HK-2 (cell line): ENCODE measurements at regions not wholly inside any gene's neighbourhood (a gene's known extent, or its start where the extent isn't known, plus 50 kb on each side); places are given as distances from the start of the nearest gene placed in this dataset.

Experiments
- DNase-seq: peaks from one replicate; pipeline ENCODE4 v3.0.0-alpha.2; 2018; ENCODE audit not compliant: unreplicated experiment

DNA sequence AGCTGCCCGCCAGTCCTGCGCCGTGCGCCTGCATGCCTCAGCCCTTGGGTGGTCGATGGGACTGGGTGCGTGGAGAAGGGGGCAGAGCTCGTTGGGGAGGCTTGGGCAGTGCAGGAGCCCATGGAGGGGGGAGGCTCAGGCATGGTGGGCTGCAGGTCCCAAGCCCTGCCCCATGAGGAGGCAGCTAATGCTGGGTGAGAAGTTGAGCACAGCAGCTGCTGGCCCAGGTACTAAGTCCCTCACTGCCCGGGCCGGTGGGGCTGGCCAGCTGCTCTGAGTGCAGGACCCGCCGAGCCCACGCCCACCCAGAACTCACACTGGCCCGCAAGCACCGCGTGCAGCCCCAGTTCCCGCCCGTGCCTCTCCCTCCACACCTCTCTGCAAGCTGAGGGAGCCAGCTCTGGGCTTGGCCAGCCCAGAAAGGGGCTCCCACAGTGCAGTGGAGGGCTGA lies 764.3 kb upstream of the TYRP1 start:
- no peak for DNase-seq

DNA sequence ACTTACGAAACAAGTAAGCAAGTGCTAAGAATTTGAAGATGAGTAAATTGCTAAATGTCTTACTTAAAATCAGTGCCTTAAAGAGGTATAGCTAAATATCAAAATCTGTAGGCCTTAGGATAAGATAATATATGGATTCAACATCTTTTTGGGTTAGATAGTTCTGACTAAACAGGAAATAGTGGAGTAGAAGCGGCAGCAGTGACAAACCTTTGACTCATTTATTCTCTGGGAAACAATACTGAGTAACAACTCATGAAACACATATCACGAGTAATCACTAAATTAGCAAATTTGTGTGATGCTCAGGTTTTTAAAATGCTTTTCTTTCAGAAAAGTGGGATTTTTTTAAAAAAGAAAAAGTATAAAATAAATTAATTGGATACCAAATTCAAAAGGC lies 762.1 kb upstream of the TYRP1 start:
- DNase-seq: no peak

DNA sequence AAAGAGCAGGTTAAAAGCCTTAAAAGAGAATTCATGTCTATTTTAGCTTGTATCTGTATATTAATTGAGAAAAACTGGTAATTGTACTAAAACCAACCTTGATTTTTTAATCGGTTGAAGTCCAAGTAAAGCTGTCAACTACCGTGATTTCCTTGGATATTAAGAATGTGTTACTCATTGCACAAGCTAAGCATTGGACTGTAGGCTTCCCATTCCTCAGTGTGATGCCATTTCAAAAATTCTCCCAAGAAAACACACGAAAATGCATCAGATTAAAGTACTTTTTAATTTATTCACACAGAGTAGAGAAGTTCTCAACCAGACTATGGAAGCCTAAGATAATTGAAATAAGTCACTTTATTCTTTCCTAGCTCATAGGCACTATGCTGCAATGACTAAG lies 761.4 kb upstream of the TYRP1 start:
- DNase-seq: no peak

DNA sequence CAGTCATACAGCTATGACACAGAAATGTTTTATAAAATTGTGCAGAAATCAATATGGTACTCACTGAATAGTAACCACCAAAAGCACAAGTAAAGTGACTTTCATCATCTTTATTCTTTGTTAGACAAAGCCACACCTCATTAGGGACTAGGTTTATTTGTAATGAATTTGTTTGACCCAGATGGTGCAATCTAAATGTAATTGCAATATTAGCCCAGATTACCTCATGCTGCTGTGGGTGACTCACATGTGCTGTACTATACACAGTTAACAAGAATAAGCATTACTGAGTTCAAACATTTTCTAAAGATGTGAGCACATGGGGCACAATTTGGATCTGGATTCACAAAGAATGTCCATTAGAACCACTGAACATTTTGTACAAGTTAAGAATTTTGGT lies 759.3 kb upstream of the TYRP1 start:
- DNase-seq: no peak

DNA sequence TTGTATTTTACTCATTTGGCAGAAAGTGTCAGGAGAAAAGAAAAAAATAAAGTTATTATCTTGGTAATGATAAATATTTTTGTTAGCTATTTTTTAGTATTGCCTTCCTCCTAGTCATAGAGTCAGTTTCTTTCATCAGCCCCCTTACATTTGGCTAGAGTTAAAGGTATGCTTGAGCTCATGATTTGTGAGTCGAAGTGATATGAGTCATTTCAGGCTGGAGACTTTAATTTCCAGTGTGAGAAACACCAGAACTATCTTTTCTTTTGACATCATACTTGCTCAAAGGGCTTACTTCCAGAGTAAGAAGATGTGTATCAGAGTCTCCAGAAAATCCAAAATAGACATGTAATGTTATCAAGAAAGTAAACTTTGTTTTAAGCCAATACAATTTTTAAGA lies 746.7 kb upstream of the TYRP1 start:
- DNase-seq: no peak

DNA sequence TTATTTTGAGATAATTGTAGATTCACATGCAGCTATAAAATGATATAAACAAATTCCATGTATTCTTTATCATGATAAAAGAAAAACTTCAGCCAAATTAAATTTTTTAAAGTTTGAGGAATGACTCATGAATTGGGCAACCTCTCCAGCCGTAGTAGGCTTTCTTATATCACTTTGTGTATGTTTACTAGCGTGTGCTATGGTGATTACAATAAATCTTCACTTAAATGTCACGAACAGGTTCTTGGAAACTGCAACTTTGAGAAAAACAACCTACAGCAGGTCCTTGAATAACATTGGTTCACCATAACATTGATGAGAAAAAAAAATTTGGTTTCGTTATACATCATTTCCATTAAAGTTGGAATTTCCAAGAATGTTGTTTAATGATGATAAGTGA lies 730.9 kb upstream of the TYRP1 start:
- no peak for DNase-seq

DNA sequence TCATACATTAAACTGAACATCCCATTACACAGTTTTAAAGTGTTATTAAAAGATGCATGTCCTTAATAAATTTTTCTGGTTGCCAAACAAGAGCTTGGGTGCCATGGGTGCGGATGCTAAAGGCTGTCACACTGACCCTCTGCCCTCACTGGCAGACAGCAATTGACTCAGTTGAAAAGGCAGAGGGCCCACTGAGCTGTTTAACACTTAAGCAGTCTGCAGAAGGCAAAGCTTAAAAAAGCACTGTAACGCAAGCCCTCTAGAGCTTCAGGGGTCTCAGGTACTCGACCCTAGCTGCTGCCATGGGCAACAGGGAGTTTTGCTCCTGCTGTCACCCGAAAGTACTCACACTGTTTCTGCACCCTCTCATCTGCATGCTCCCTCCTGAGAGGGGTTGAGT lies 726.4 kb upstream of the TYRP1 start:
- no peak for DNase-seq

DNA sequence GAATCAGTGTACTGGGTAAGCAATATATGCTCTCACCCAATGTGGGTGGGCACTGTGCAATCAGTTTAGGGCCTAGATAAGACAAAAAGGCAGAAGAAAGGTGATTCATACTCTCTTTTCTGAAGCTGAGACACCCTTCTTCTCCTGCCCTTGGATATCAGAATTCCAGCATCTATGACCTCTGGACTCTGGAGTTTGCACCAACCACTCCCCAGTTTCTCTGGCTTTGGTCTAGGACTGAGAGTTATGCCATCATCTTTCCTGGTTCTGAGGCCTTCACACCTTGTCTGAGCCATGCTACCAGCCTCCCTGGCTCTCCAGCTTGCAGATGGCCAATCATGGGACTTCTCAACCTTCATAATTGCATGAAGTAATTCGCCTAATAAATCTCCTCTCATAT lies 724.6 kb upstream of the TYRP1 start:
- DNase-seq: no peak

DNA sequence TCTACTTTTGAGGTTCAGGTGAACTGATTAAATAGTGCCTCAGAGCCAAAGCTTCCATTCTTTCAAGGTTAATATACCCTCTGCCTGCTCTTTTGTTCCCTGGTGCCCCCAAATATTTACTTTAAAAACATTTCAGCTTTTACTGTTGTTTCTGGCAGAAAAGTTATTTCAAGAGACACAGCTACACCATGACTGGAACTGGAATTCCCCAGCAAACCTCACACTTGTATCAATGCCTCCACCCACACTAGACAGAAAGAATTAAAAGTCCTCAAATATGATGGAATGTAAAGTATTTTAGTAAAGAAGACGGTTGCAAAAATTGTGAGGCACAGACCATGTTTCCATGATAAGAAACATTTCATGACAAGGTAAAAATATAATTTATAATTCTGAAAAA lies 720.2 kb upstream of the TYRP1 start:
- DNase-seq: no peak

DNA sequence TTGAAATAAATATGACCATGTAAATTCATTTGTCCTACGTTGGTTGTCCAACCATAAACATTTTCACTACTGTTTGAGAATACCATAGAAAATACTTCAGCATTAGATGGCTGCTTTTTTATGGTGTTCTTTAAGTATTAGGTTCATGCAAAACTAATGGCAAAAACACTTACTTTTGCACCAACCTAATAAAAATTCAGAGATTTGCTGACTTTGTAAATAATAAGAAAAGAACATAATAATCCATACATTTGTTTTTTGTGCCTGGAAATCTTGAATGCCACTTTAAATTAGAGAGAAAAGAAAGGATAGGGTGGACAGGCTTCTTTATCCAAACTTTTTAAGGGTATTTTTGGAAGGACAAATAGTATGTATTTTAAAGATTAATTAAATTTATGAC lies 719.7 kb upstream of the TYRP1 start:
- no peak for DNase-seq

DNA sequence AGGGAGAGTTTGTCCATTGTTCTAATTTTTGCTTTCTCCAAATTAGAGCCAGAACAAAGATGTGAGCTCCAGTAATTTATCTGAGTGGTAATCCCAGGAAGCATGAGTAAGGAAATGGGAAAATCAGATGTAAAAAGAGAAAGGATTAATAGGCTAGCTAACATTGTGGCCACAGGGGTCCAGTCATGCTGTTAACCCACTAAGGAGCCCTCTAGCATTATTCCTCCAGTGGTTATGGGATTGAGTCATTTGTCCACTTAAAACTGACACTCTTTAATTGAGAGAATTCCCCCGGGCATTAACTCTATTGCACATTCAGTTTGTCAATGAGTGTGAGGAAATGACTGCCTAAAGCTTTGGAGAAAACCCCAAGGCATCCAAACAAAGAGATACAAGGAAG lies 700.3 kb upstream of the TYRP1 start:
- no peak for DNase-seq

DNA sequence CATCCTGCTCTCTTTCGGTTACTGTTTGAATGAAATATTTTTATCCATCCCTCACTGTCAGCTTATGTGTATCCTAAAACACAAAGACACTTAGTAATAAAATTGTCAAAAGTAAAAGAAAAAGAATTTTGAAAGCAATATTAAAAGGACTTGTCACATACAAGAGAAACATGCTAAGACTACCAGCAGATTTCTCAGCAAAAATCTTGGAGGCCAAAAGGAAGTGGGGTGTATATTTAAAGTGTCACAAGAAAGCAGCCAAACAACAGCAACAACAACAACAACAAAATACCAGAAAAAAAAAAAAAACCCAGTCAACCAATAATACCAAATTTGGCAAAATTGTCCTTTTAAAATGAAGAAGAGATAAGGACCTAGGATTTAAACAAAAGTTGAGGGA lies 678.7 kb upstream of the TYRP1 start:
- DNase-seq: no peak

DNA sequence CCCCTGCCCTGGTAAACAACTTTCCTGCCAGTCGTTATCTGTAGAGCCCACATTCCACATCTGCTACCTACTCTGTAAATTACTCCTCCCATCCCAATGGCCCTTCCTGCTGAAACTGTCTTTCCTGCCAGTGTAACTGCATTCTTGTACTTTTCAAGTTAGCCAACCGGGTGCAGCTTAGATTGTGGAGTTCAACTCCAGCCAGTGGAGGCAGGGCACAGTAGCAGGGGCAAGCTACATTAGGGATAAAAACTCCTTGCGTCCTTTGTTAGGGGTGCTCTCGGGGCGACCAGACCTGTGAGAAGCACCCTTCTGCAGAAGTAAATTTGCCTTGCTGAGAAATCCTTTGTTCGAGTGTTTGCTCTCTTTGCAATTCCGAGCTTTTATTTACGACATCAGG lies 639.0 kb upstream of the TYRP1 start:
- no peak for DNase-seq

DNA sequence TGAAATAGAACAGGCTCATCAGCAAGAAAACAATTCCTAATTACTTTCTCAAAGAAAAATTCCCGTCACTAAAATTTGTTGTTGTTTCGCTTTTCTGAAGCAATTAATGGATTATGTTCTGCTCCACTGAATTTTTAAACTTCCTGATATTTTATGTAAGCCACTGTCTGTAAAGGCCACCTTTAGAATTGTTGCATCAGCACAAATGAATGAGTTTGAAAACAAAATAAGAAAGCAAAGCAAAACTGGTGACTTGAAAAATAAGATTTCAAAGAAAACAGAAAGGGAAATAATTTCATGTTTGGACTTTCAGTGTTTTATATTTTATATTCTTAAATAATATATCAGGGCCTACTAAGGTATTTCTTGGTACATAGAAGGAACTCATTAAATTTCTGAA lies 636.3 kb upstream of the TYRP1 start:
- DNase-seq: no peak

DNA sequence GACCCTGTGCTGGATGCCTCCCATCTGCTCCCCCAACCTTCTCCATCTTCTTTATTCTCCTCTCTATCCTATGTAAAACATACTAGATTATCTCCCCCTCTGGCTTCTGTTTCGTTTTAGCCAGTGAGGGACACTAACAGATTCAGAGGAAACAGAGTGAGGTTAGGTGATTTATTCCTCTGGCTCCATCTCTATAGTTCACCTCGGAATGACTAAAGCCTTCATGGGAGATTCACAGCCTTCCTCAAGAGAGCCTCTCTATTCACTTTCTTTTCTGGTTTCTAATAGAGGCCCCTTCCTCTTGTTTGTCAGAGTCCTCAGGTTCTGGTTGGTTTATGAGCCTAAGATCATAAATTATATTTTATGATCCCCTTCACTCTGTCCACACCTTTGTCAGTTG lies 633.1 kb upstream of the TYRP1 start:
- no peak for DNase-seq

DNA sequence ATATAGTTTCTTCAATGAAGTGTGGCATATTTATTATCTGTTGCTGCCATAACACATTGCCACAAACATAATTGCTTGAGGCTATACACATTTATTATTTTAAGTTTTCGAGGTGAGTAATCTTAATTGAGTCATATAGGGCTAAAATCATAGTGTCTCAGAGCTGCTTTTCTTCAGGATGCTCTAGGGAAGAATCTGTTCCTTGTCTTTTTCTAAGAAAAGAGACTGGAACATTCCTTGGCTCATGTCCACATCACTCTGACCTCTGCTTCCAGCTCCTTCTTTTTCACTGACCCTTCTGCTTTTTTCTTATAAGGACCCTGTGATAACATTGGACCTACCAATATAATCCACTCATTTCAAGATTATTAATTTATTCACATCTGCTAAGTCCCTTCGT lies 632.4 kb upstream of the TYRP1 start:
- DNase-seq: no peak

DNA sequence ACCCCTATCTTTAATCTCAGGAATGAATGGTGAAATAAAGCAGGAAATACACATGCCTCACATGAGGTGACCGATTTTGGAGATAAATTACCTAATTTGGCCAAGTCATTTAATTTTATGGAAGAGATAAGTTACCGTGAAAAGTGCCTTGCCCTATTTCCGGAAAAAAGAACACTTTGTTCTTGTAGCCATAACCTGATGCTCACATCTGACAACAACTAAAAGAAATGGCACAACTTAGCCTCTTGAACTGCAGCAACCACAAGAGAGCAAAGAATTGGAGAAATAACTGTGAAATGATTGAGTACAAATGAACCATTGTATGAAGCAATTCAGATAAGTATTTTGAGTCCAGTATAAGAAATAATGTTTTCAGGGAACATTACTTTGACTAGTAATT lies 628.1 kb upstream of the TYRP1 start:
- no peak for DNase-seq

DNA sequence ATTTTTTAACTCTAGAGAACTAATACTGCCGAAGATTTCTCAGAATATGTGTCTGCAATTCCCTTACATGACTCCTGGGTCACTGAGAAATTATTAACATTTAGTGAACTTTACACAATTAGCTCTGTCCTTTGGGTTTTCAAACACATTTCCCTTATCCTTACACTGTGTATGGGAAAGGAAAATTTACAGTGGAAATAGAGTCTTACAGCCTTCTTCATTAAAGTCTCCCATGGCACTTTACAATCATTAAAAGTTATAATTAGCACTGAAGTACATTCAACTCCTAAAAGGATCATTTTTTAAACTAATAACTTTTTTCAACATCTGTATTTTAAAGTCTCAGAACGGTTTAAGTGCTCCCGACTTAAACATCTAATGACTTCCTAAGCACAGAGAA lies 627.5 kb upstream of the TYRP1 start:
- no peak for DNase-seq

DNA sequence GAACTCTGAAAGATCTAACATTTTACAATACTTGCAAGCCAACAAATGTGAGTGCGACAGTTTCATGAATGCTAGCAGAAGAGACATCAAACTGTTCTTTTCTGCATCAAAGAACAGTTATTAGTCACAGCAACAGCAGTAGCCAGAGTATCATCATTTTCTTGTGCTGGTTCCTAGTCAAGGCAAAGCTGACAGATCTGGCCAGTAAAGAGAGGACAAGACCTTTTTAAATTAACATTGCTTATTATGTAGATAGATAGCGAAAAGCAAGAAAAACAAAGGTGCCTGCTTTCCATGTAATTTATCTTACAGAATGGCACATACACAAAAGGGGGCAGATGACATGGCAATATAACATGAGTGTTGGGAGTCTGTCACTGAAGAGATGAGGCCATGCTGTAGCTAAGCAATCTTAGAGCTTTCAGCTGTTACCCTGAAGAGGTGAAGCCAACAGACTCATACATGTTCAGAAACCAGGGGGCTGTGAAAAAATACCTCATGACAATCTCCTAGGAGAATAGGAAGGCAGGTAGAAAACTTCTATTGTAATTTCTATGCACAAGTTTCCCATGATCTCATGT lies 626.6 kb upstream of the TYRP1 start:
- no peak for DNase-seq

DNA sequence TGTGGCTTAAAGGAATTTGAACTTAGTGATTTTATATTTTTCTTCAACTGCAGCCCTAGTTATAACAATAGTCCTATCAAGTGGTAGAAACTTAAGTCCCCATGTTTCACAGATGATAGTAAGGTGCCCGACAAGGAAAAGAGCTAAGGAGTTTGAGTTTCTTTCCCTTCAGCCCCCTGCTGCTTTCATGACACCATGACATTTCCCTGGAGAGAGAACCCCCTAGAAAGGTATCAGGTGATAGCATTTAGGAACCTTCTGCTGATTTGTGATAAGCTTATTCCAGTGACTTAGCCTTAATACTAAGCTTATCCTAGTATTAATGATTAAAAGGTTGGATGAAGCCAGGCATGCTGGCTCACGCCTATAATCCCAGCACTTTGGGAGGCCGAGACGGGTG lies 623.8 kb upstream of the TYRP1 start:
- no peak for DNase-seq

DNA sequence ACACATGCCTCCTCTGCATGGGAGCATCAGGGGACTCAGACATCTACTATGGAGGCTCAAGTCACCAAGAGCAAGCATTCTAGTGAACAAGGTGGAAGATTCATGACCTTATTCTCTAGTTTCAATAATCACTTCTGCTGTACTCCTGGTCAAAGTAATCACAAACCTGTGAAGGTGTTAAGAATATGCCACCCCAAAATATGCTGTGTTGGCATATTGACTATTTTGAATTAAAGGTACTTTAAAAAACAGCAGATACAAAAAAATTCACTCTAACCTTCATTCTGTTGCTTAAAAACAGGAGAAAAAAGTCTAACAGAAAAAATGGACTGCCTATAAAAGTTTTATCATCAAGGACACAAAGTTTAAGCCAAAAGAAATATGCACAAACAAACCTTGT lies 607.8 kb upstream of the TYRP1 start:
- no peak for DNase-seq

DNA sequence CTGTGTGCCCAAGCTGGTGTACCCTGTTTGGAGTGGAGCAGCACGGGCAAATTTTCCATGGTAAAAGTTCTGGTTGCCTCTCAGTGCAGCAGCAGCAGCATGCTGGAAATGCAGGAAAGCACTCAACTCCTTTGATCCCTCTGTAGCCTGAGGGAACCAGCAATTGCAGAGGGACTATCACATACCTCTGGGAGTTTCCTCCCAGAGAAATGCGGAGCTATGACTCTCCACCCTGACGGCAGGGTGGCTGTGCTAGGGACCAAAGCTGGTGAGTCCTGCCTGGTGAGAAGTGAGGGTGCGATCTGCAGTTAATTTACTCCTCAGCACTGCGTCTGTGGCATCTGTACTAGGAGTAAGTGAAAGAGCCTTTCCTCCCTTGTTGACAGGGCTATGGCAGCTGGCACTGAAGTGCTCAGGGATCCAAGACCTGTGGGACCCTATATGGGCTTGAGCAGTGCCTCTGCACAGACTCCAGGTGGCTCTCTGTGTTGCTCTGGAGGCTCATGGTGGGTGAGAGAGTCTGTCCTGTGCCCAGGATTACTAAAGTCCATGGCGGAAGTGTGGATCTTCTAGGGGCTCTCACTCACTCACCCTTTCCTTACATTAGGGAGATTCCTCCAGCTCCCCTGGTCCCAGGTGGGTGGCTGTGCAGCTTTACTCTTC lies 601.2 kb upstream of the TYRP1 start:
- DNase-seq: no peak

DNA sequence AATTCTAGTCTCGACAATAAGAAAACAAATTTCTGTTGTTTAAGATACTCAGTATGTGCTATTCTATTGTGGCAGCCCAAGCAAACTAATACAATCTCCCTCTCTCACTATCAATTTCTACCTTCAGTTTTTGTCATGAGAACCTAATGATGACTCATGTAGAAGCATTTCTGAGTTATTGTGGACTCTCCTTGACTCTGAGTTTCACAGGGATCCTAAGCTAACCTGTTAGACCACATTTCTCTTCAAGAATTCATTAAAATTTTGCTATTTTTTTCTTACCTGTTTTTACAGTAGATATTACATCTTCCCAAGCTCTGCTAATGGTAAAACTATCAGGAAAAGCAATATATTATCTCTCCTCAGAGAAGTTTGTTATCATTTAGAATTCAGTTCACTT lies 599.1 kb upstream of the TYRP1 start:
- no peak for DNase-seq

DNA sequence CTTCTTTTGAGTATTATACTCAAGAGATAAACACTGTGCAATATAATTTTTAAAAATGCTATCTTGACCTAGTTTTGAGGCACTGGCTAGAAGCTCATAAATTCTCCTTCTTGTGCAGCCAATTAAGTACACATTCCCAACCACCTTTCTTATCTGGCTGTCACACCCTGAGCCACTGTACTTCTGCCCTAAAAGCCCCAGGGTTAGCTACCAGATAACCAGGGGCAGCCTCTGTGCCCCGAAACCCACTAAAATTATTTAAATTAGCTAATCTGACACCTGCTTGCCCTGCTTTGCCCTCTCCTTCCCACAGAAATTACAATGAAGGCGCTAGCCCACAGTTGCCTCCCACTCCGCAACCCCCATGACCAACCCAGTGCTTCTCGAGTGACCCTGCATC lies 597.3 kb upstream of the TYRP1 start:
- DNase-seq: no peak
